Progenitor cell of endocrine pancreas (in vitro differentiated cells): ENCODE measurements at regions not wholly inside any gene's neighbourhood (a gene's known extent, or its start where the extent isn't known, plus 50 kb on each side); places are given as distances from the start of the nearest gene placed in this dataset.

Experiments used
- DNase-seq: peaks from one replicate; pipeline ENCODE4 v3.0.0; 2021; ENCODE audit warnings: low spot score; ENCODE audit not compliant: unreplicated experiment
- H3K27ac Mint-ChIP-seq: 2 replicates; pipeline ENCODE4 v1.8.0; 2021; ENCODE audit warnings: mild to moderate bottlenecking, moderate library complexity, mixed read lengths
- H3K27me3 Mint-ChIP-seq: 2 replicates; pipeline ENCODE4 v1.8.0; 2021; ENCODE audit warnings: mixed read lengths
- H3K36me3 Mint-ChIP-seq: 2 replicates; pipeline ENCODE4 v1.8.0; 2022; ENCODE audit warnings: mixed read lengths; ENCODE audit not compliant: insufficient read depth
- H3K4me1 Mint-ChIP-seq: 2 replicates; pipeline ENCODE4 v1.8.0; 2021; ENCODE audit warnings: low read depth, mixed read lengths
- H3K4me3 Mint-ChIP-seq: 2 replicates; pipeline ENCODE4 v1.8.0; 2021; ENCODE audit warnings: low read depth, mild to moderate bottlenecking, moderate library complexity, mixed read lengths
- H3K9me3 Mint-ChIP-seq: 2 replicates; pipeline ENCODE4 v1.8.0; 2021; ENCODE audit warnings: low read depth, mixed read lengths
- CTCF ChIP-seq: fragments of 200-600 bp; sonication (generic); IDR thresholded peaks from one replicate; pipeline ENCODE4 v1.5.0; 2021; ENCODE audit warnings: antibody characterized with exemption, mild to moderate bottlenecking; ENCODE audit not compliant: unreplicated experiment

- no peak for DNase-seq
- H3K4me1 Mint-ChIP-seq = peaks cover 25% of the 10 kb centered on the region
- no peak overlapping the region for H3K4me3 Mint-ChIP-seq
These were observed 159.8 kb downstream of the CPEB2 start for GRCh38 chr4:15162046-15162445.

GRCh38 chr4:15162465-15163283 is 160.4 kb downstream of the CPEB2 start:
- H3K36me3 Mint-ChIP-seq = no peaks in the 10 kb centered on the region
- no peak overlapping the region for H3K4me3 Mint-ChIP-seq
- peaks cover 25% of the 10 kb centered on the region for H3K4me1 Mint-ChIP-seq
- no peak overlapping the region for H3K27ac Mint-ChIP-seq
- peaks cover 4% of the 10 kb centered on the region for H3K9me3 Mint-ChIP-seq
- no peak for TF ChIP-seq CTCF
- DNase-seq = no peak
- peaks cover 3% of the 10 kb centered on the region for H3K27me3 Mint-ChIP-seq

More at GRCh38 chr4:15162046-15162445, 159.8 kb downstream of the CPEB2 start:
- H3K36me3 Mint-ChIP-seq = no peaks in the 10 kb centered on the region
- no peak for TF ChIP-seq CTCF
- H3K9me3 Mint-ChIP-seq = peaks cover 6% of the 10 kb centered on the region
- peaks cover 2% of the 10 kb centered on the region for H3K27me3 Mint-ChIP-seq
- H3K27ac Mint-ChIP-seq = no peak overlapping the region

GRCh38 chr4:15163284-15163645 is 161.0 kb downstream of the CPEB2 start:
- Mint-ChIP-seq H3K36me3 (no peaks in the 10 kb centered on the region), H3K27me3 (peaks cover 6% of the 10 kb centered on the region)

GRCh38 chr4:15164571-15164970 is 162.3 kb downstream of the CPEB2 start:
- Mint-ChIP-seq H3K36me3 (no peaks in the 10 kb centered on the region), H3K9me3 (no peaks in the 10 kb centered on the region), H3K4me3 (no peak overlapping the region), H3K4me1 (peaks cover 24% of the 10 kb centered on the region), H3K27ac (no peak overlapping the region), H3K27me3 (peaks cover 9% of the 10 kb centered on the region)
- no peak for DNase-seq
- no peak for TF ChIP-seq CTCF

More at GRCh38 chr4:15163284-15163645, 161.0 kb downstream of the CPEB2 start:
- Mint-ChIP-seq H3K9me3 (no peaks in the 10 kb centered on the region), H3K27ac (no peak overlapping the region), H3K4me1 (peaks cover 29% of the 10 kb centered on the region), H3K4me3 (no peak overlapping the region)
- no peak for TF ChIP-seq CTCF
- DNase-seq = no peak

GRCh38 chr4:15167743-15168142 is 165.5 kb downstream of the CPEB2 start:
- Mint-ChIP-seq H3K27ac (no peak overlapping the region), H3K27me3 (peaks cover 15% of the 10 kb centered on the region), H3K4me1 (peaks cover 13% of the 10 kb centered on the region), H3K4me3 (no peak overlapping the region), H3K9me3 (peaks cover 10% of the 10 kb centered on the region), H3K36me3 (peaks cover 4% of the 10 kb centered on the region)
- no peak for TF ChIP-seq CTCF
- no peak for DNase-seq
